Prostate gland (tissue), 2 donors: ENCODE measurements at regions not wholly inside any gene's neighbourhood (a gene's known extent, or its start where the extent isn't known, plus 50 kb on each side); places are given as distances from the start of the nearest gene placed in this dataset.

ENCODE experiments used
- DNase-seq: peaks from one replicate; pipeline ENCODE4 v3.0.0-alpha.2; 2019; ENCODE audit warnings: low spot score
- H3K27ac ChIP-seq, 2 donors: fragments of 200-600 bp; sonication (generic); 2 replicates each; pipeline ENCODE4 v1.5.1; 2017 to 2019
- H3K27me3 ChIP-seq: fragments of 200-600 bp; sonication (generic); replicated peaks from 2 replicates; pipeline ENCODE4 v1.5.1; 2019; ENCODE audit not compliant: insufficient read depth
- H3K36me3 ChIP-seq, 2 donors: fragments of 200-600 bp; sonication (generic); 1 replicate in 1 of 2; 2 replicates in 1 of 2; pipeline versions ENCODE4 v1.5.1 to v1.8.1; 2017 to 2019
- H3K4me1 ChIP-seq: fragments of 200-600 bp; sonication (generic); replicated peaks from 2 replicates; pipeline ENCODE4 v1.5.1; 2019
- H3K4me3 ChIP-seq, 2 donors: fragments of 200-600 bp; sonication (generic); 2 replicates each; pipeline ENCODE4 v1.5.1; 2017 to 2019
- H3K9me3 ChIP-seq: fragments of 200-600 bp; sonication (generic); 2 replicates; pipeline ENCODE4 v1.5.1; 2017
- CTCF ChIP-seq, 4 experiments: fragments of 200-600 bp in 2 of 4; fragments of 450-650 bp in 2 of 4; sonication (generic) in 2 of 4; IDR thresholded peaks; 1 replicate in 3 of 4; 2 replicates in 1 of 4; pipeline ENCODE4 v1.5.1; 2016 to 2019; ENCODE audit warnings: antibody characterized with exemption in 4 of 4, mild to moderate bottlenecking in 2 of 4, moderate library complexity in 2 of 4
- POLR2A ChIP-seq: fragments of 450-650 bp; IDR thresholded peaks from one replicate; pipeline ENCODE4 v1.6.1; 2016; ENCODE audit warnings: antibody characterized with exemption, mild to moderate bottlenecking
- POLR2AphosphoS5 ChIP-seq: sonication (generic); formaldehyde crosslinking; IDR thresholded peaks from one replicate; pipeline ENCODE4 v1.6.1; 2017; ENCODE audit warnings: antibody characterized with exemption
- whole genome bisulfite sequencing: methylation state at CpG from one replicate; pipeline ENCODE4 v1.1.5; 2018; 5-methylcytosine and 5-hydroxymethylcytosine counted together
- intact Hi-C: fragments of 100-400 bp; cut with DNase I; formaldehyde crosslinking; loops from one replicate; pipeline ENCODE4 v1.14.2; 2022

GRCh38 chr5:165874851-165875250, 2369.4 kb downstream of the MAT2B start:
- DNase-seq: no peak
- WGBS: 95% methylated on average over 2 of the region's 2 CpGs
- H3K36me3 ChIP-seq: no peaks in the 10 kb centered on the region
- H3K4me1 ChIP-seq: no peaks in the 10 kb centered on the region
- H3K4me3 ChIP-seq: no peak overlapping the region
- H3K27me3 ChIP-seq: no peaks in the 10 kb centered on the region
- TF ChIP-seq POLR2A: no peak
- TF ChIP-seq CTCF (IDR thresholded peaks at IDR 0.05): no peak
- TF ChIP-seq POLR2AphosphoS5: no peak
- intact Hi-C loops: no loop called here
- H3K27ac ChIP-seq: no peak overlapping the region
- no peaks in the 10 kb centered on the region for H3K9me3 ChIP-seq

- Histone ChIP-seq H3K4me3 (no peak overlapping the region), H3K27ac (no peak overlapping the region), H3K9me3 (no peaks in the 10 kb centered on the region), H3K36me3 (no peaks in the 10 kb centered on the region), H3K4me1 (no peaks in the 10 kb centered on the region), H3K27me3 (no peaks in the 10 kb centered on the region)
- peak; percentile 61 for DNase-seq
- TF ChIP-seq POLR2AphosphoS5 (peak; percentile 81), POLR2A (no peak)
- intact Hi-C loops: no loop called here
Observed at GRCh38 chr5:165876538-165876937, 2371.1 kb downstream of the MAT2B start.

GRCh38 chr5:165877475-165877874, 2372.1 kb downstream of the MAT2B start:
- Histone ChIP-seq H3K27ac (no peak overlapping the region), H3K27me3 (no peaks in the 10 kb centered on the region), H3K4me1 (no peaks in the 10 kb centered on the region), H3K9me3 (no peaks in the 10 kb centered on the region), H3K4me3 (no peak overlapping the region), H3K36me3 (no peaks in the 10 kb centered on the region)
- TF ChIP-seq CTCF (IDR thresholded peaks at IDR 0.05) (no peak), POLR2AphosphoS5 (no peak), POLR2A (no peak)
- intact Hi-C loops: no loop called here
- no peak for DNase-seq
- 82% methylated on average over 3 of the region's 3 CpGs for WGBS

DNA sequence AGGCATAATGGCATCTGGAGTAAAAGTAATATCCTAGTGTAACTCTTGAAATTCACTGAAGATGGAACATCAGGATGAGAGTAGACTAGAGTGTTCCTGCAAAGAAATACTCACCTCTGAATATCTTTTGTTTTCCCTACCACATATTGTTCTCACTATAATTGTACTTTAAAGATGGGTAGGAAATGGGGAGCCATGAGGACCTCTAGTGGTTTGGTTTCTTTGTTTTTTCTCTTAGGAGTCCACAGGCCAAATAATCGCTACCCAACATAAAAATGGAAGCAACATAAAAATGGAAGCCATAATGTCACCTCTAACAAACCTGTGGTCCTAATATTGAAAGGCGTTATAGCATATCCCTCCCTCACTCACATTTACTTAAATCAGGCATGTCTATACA, 2375.8 kb downstream of the MAT2B start:
- Histone ChIP-seq H3K9me3 (no peaks in the 10 kb centered on the region), H3K36me3 (no peaks in the 10 kb centered on the region), H3K27ac (no peak overlapping the region), H3K4me1 (no peaks in the 10 kb centered on the region), H3K4me3 (no peak overlapping the region), H3K27me3 (no peaks in the 10 kb centered on the region)
- DNase-seq: no peak
- intact Hi-C loops: no loop called here
- TF ChIP-seq POLR2AphosphoS5 (no peak), POLR2A (no peak), CTCF (IDR thresholded peaks at IDR 0.05) (no peak)
- 85% methylated on average over 2 of the region's 2 CpGs for whole genome bisulfite sequencing

DNA sequence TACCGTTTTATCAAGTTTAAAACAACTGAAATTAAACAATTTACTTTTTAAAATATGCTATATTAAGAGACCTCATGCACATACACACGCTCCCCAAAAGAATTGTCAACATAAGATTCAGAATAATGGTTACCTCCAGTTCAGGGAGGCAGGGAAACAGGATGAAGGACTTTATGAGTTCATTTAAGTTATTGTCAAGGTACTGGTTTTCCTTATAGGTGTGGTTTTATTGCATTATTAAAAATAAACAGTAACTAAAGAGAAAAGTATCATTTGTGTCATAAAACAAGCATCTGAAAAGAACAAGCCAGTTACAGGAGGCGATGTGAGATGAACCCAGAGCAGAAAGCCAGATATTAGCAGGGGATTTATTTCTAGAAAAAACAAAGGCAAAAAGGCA, 2376.7 kb downstream of the MAT2B start:
- Histone ChIP-seq H3K27ac (no peak overlapping the region), H3K4me1 (no peaks in the 10 kb centered on the region), H3K4me3 (no peak overlapping the region), H3K27me3 (no peaks in the 10 kb centered on the region), H3K9me3 (no peaks in the 10 kb centered on the region), H3K36me3 (no peaks in the 10 kb centered on the region)
- no peak for DNase-seq
- no peak for TF ChIP-seq POLR2AphosphoS5
- TF ChIP-seq CTCF (IDR thresholded peaks at IDR 0.05): no peak
- no peak for TF ChIP-seq POLR2A
- 73% methylated on average over 3 of the region's 3 CpGs for WGBS
- intact Hi-C loops: no loop called here
